GM12874 (cell line): ENCODE measurements at regions not wholly inside any gene's neighbourhood (a gene's known extent, or its start where the extent isn't known, plus 50 kb on each side); places are given as distances from the start of the nearest gene placed in this dataset.

Experiments
- TF ChIP-seq, protein P1 (sequence below): IDR thresholded peaks from 2 replicates; pipeline ENCODE4 v1.5.1; 2011; ENCODE audit warnings: low read depth, mild to moderate bottlenecking, control low read depth, low read length, moderate library complexity; ENCODE audit not compliant: insufficient read depth

DNA sequence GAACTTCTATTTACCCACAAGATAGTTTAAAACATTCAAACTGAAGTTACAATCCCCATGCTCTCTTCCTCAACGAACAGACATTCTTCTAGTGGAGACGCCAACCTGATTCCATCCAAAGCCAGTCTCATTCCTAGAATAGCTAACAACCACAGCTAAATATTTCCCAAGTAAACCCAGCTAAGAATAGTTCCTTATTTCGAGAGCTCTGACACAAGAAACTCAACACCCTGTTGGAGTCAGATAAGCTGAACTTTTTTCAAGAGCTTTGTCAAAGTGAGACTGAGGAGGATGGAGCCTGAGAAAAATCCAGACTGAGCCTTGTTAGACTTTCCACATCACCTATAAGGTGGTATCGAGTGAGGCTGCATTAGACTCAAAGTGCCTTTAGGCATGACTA lies 56.7 kb upstream of the RPS23 start:
- TF ChIP-seq, protein P1, sequence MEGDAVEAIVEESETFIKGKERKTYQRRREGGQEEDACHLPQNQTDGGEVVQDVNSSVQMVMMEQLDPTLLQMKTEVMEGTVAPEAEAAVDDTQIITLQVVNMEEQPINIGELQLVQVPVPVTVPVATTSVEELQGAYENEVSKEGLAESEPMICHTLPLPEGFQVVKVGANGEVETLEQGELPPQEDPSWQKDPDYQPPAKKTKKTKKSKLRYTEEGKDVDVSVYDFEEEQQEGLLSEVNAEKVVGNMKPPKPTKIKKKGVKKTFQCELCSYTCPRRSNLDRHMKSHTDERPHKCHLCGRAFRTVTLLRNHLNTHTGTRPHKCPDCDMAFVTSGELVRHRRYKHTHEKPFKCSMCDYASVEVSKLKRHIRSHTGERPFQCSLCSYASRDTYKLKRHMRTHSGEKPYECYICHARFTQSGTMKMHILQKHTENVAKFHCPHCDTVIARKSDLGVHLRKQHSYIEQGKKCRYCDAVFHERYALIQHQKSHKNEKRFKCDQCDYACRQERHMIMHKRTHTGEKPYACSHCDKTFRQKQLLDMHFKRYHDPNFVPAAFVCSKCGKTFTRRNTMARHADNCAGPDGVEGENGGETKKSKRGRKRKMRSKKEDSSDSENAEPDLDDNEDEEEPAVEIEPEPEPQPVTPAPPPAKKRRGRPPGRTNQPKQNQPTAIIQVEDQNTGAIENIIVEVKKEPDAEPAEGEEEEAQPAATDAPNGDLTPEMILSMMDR = no peak

- TF ChIP-seq, protein P1 = no peak
Observed at GRCh38 chr5:82334085-82334692, 56.0 kb upstream of the RPS23 start.

GRCh38 chr5:82332886-82333615 lies 54.9 kb upstream of the RPS23 start:
- TF ChIP-seq, protein P1 = no peak

- TF ChIP-seq, protein P1 = no peak
Observed at GRCh38 chr5:82332064-82332855, 54.1 kb upstream of the RPS23 start.

GRCh38 chr5:82331557-82331956 lies 53.4 kb upstream of the RPS23 start:
- TF ChIP-seq, protein P1 = no peak

GRCh38 chr5:82330530-82331270 lies 52.5 kb upstream of the RPS23 start:
- TF ChIP-seq, protein P1 = no peak

DNA sequence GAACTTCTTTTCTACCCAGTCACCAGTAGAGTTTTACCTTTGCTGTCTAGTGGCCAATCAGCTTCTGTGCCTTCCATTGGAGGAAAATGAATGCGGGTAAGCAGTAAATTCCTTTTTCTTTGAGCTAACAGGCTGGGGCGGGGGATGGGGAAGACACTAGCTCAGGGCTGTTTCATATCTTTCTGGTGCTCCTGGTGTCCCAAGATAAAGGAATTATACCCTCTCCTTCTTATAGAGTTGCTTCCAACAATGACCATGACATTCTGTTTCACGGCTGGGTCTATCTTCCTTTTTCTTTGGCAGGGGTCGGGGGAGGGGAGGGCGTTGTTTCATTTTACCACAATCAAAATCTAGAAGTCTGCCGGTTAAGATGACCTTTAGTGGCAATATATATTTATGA lies 51.2 kb upstream of the RPS23 start:
- TF ChIP-seq, protein P1 = no peak
